ENCODE measurements at regions not wholly inside any gene's neighbourhood (a gene's known extent, or its start where the extent isn't known, plus 50 kb on each side); places are given as distances from the start of the nearest gene placed in this dataset.

- Histone ChIP-seq H3K36me3 (ENCODE audit: low read depth) (no peaks in the 10 kb centered on the region), H3K4me3 (no peak overlapping the region), H3K9me3 (no peaks in the 10 kb centered on the region), H3K4me1 (ENCODE audit: low read depth) (no peaks in the 10 kb centered on the region)
- no peak for TF ChIP-seq CTCF (IDR thresholded peaks at IDR 0.05)
- DNase-seq (no peak), ATAC-seq (no peak)
- intact Hi-C loops (cut with DNase I, micrococcal nuclease): no loop called here
Measured at GRCh38 chr6:44675449-44675848, 287.9 kb downstream of the CDC5L start.

GRCh38 chr6:44676246-44676790 lies 288.8 kb downstream of the CDC5L start:
- H3K9me3 ChIP-seq: no peaks in the 10 kb centered on the region
- DNase-seq (no peak), ATAC-seq (no peak)
- TF ChIP-seq CTCF (IDR thresholded peaks at IDR 0.05): no peak
- H3K4me3 ChIP-seq: no peak overlapping the region
- H3K36me3 ChIP-seq (ENCODE audit: low read depth): no peaks in the 10 kb centered on the region
- no peaks in the 10 kb centered on the region for H3K4me1 ChIP-seq (ENCODE audit: low read depth)
- intact Hi-C loops (cut with DNase I, micrococcal nuclease): no loop called here

GRCh38 chr6:44676826-44677433 lies 289.4 kb downstream of the CDC5L start:
- intact Hi-C loops (cut with DNase I, micrococcal nuclease): no loop called here
- Histone ChIP-seq H3K4me1 (ENCODE audit: low read depth) (no peaks in the 10 kb centered on the region), H3K36me3 (ENCODE audit: low read depth) (no peaks in the 10 kb centered on the region), H3K9me3 (no peaks in the 10 kb centered on the region), H3K4me3 (no peak overlapping the region)
- ATAC-seq (no peak), DNase-seq (no peak)
- no peak for TF ChIP-seq CTCF (IDR thresholded peaks at IDR 0.05)

- Histone ChIP-seq H3K4me1 (ENCODE audit: low read depth) (no peaks in the 10 kb centered on the region), H3K36me3 (ENCODE audit: low read depth) (no peaks in the 10 kb centered on the region), H3K4me3 (no peak overlapping the region), H3K9me3 (no peaks in the 10 kb centered on the region)
- intact Hi-C loops (cut with DNase I, micrococcal nuclease): no loop called here
- no peak for ATAC-seq
- no peak for TF ChIP-seq CTCF (IDR thresholded peaks at IDR 0.05)
- no peak for DNase-seq
Measured at GRCh38 chr6:44678252-44678935, 290.9 kb downstream of the CDC5L start.

- intact Hi-C loops (cut with DNase I, micrococcal nuclease): no loop called here
- Histone ChIP-seq H3K36me3 (ENCODE audit: low read depth) (no peaks in the 10 kb centered on the region), H3K4me3 (no peak overlapping the region), H3K4me1 (ENCODE audit: low read depth) (no peaks in the 10 kb centered on the region), H3K9me3 (no peaks in the 10 kb centered on the region)
- ATAC-seq (no peak), DNase-seq (no peak)
- TF ChIP-seq CTCF (IDR thresholded peaks at IDR 0.05): no peak
Measured at GRCh38 chr6:44679438-44680201, 292.1 kb downstream of the CDC5L start.

Measured in mucosa of descending colon (tissue), 3 donors.